ENCODE measurements at regions not wholly inside any gene's neighbourhood (a gene's known extent, or its start where the extent isn't known, plus 50 kb on each side); places are given as distances from the start of the nearest gene placed in this dataset.

DNA sequence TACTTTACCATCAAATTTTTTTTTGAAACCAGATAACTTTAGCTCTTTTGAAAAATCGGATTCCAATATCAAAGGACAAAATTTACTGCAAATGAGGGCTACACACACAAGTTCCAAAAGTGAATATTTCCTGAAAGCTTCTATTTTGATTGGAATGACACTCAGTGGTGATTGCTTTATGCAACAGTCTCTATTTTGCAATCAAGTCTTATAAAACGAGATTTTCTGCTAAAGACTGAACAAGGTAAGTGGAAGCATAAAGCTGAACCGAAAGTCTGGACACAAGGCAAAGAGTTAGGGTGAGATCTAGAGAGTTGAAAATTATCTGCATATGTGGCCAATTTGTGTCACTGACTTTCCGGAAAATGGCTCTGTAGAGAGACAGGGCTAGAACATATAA is 145.0 kb upstream of the OSR1 start:
- intact Hi-C loops (cut with micrococcal nuclease; ENCODE audit: unreplicated experiment) = no loop called here
- no peak for DNase-seq (ENCODE audit: low spot score)
- Histone ChIP-seq H3K27me3 (ENCODE audit: control insufficient read depth in 1 of 2, insufficient read depth in 2 of 2, low read length in 2 of 2) (no peaks in the 10 kb centered on the region), H3K4me3 (replicated peaks in 1 of 3; ENCODE audit: insufficient read depth in 1 of 3, low read depth in 2 of 3, low read length in 3 of 3) (no peak overlapping the region), H3K36me3 (replicated peaks in 1 of 2; ENCODE audit: control insufficient read depth in 1 of 2, insufficient read depth in 2 of 2, low read length in 2 of 2) (no peaks in the 10 kb centered on the region), H3K9ac (ENCODE audit: insufficient read depth, low read depth, low read length) (no peak overlapping the region), H4K20me1 (ENCODE audit: insufficient read depth, low read length) (no peaks in the 10 kb centered on the region), H2AFZ (ENCODE audit: low read length) (peak overlapping the region; percentile 24), H3K9me3 (ENCODE audit: low read length) (0 out of 2 replicates have a peak, but pooled peaks cover 3% of the 10 kb centered on the region), H3K4me1 (ENCODE audit: insufficient read depth, low read length) (peaks cover 46% of the 10 kb centered on the region), H3K4me2 (ENCODE audit: low read depth, low read length) (no peak overlapping the region; the same call in 1 of the 2 replicates), H3K79me2 (ENCODE audit: insufficient read depth, low read length) (no peaks in the 10 kb centered on the region), H3K27ac (ENCODE audit: extremely low read length, insufficient read depth, low read length) (peak overlapping the region; percentile 88)
- TF ChIP-seq YEATS4 (CRISPR knock-in tag; IDR thresholded peaks at IDR 0.05; ENCODE audit: borderline replicate concordance) (0 out of 2 replicates have a peak, but pooled peaks have one; percentile 0), MTF1 (CRISPR knock-in tag; IDR thresholded peaks at IDR 0.05) (no peak), ZFP37 (CRISPR knock-in tag; IDR thresholded peaks at IDR 0.05; ENCODE audit: borderline replicate concordance) (no peak), ZNF674 (CRISPR knock-in tag; IDR thresholded peaks at IDR 0.05; ENCODE audit: low read depth) (no peak), MIER2 (CRISPR knock-in tag; IDR thresholded peaks at IDR 0.05) (no peak), TGIF2 (CRISPR knock-in tag; IDR thresholded peaks at IDR 0.05) (no peak)
- TF ChIP-seq, protein P1, sequence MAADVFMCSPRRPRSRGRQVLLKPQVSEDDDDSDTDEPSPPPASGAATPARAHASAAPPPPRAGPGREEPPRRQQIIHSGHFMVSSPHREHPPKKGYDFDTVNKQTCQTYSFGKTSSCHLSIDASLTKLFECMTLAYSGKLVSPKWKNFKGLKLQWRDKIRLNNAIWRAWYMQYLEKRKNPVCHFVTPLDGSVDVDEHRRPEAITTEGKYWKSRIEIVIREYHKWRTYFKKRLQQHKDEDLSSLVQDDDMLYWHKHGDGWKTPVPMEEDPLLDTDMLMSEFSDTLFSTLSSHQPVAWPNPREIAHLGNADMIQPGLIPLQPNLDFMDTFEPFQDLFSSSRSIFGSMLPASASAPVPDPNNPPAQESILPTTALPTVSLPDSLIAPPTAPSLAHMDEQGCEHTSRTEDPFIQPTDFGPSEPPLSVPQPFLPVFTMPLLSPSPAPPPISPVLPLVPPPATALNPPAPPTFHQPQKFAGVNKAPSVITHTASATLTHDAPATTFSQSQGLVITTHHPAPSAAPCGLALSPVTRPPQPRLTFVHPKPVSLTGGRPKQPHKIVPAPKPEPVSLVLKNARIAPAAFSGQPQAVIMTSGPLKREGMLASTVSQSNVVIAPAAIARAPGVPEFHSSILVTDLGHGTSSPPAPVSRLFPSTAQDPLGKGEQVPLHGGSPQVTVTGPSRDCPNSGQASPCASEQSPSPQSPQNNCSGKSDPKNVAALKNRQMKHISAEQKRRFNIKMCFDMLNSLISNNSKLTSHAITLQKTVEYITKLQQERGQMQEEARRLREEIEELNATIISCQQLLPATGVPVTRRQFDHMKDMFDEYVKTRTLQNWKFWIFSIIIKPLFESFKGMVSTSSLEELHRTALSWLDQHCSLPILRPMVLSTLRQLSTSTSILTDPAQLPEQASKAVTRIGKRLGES (CRISPR knock-in tag; IDR thresholded peaks at IDR 0.05; ENCODE audit: borderline replicate concordance) = no peak
- TF ChIP-seq, protein P2, sequence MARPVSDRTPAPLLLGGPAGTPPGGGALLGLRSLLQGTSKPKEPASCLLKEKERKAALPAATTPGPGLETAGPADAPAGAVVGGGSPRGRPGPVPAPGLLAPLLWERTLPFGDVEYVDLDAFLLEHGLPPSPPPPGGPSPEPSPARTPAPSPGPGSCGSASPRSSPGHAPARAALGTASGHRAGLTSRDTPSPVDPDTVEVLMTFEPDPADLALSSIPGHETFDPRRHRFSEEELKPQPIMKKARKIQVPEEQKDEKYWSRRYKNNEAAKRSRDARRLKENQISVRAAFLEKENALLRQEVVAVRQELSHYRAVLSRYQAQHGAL (CRISPR knock-in tag; IDR thresholded peaks at IDR 0.05; ENCODE audit: not compliant biosample characterization) = no peak
- no TSS peak for BruUV-seq (replicated peaks)
- no peak for FAIRE-seq
- no peak for ATAC-seq
- ChIA-PET POLR2A (interaction anchor here (1.6 to 2.9 kb wide), 3 partner anchors 9 to 155 kb away, joined by 6 to 33 read pairs (median 6); no protein-coding TSS in a partner anchor), CTCF (ENCODE audit: low intra/inter-chr PET ratio, low total read pairs) (no interaction called here)
- WGBS (ENCODE audit: low lambda C conversion rate) = 91% methylated on average over 4 of the region's 4 CpGs
- in situ Hi-C loops (cut with HindIII; ENCODE audit: extremely low pct_ligation_motif_present, low pct_unique_long_range_greater_than_20kb) = no loop called here

Data from HepG2 (cell line).